WTC11 (cell line): ENCODE measurements at regions not wholly inside any gene's neighbourhood (a gene's known extent, or its start where the extent isn't known, plus 50 kb on each side); places are given as distances from the start of the nearest gene placed in this dataset.

Source experiments
- ATAC-seq: fragments of 200-7000 bp; cut with Tn5 transposase; 2 replicates; pipeline ENCODE4 v1.10.0; 2021; ENCODE audit warnings: mild to moderate bottlenecking, moderate library complexity
- CTCF ChIA-PET: fragments of 300-600 bp; sonication (Branson Sonifier 250); formaldehyde crosslinking; loops from one replicate; lab custom pipeline; 2021; ENCODE audit warnings: antibody characterized with exemption; lab: Charles Lee
- POLR2A ChIA-PET: fragments of 350-600 bp; sonication (Branson Sonifier 250); formaldehyde crosslinking; loops from one replicate; lab custom pipeline; 2021; ENCODE audit warnings: antibody characterized with exemption; lab: Charles Lee
- DNase-seq: peaks from one replicate; pipeline ENCODE4 v3.0.0; 2021; ENCODE audit warnings: low spot score
- H3K27ac Mint-ChIP-seq: 2 replicates; pipeline ENCODE4 v1.8.0; 2021; ENCODE audit warnings: mixed read lengths
- H3K27me3 Mint-ChIP-seq: 2 replicates; pipeline ENCODE4 v1.8.0; 2021; ENCODE audit warnings: low read depth, mild to moderate bottlenecking, moderate library complexity, mixed read lengths
- H3K36me3 Mint-ChIP-seq: 2 replicates; pipeline ENCODE4 v1.8.0; 2021; ENCODE audit warnings: mixed read lengths
- H3K4me1 Mint-ChIP-seq: 2 replicates; pipeline ENCODE4 v1.8.0; 2022; ENCODE audit warnings: mixed read lengths
- H3K4me3 Mint-ChIP-seq: 2 replicates; pipeline ENCODE4 v1.8.0; 2021; ENCODE audit warnings: mild to moderate bottlenecking, moderate library complexity, mixed read lengths
- H3K9me3 Mint-ChIP-seq: 2 replicates; pipeline ENCODE4 v1.8.0; 2021; ENCODE audit warnings: mixed read lengths
- AR ChIP-seq: fragments of 250-450 bp; sonication (Bioruptor Pico); IDR thresholded peaks from 2 replicates; pipeline ENCODE4 v1.9.0; 2021; ENCODE audit warnings: mild to moderate bottlenecking
- ATF1 ChIP-seq: sonication (generic); formaldehyde crosslinking; IDR thresholded peaks from 2 replicates; pipeline ENCODE4 v1.8.1; 2023; ENCODE audit warnings: mild to moderate bottlenecking, moderate library complexity, missing genetic modification reagents
- CBFB ChIP-seq: sonication (generic); formaldehyde crosslinking; IDR thresholded peaks from 2 replicates; pipeline ENCODE4 v1.8.1; 2022; ENCODE audit warnings: mild to moderate bottlenecking, low read depth, missing genetic modification reagents
- E2F1 ChIP-seq: sonication (generic); formaldehyde crosslinking; IDR thresholded peaks from 2 replicates; pipeline ENCODE4 v1.8.0; 2022; ENCODE audit warnings: mild to moderate bottlenecking, missing genetic modification reagents
- E2F4 ChIP-seq: sonication (generic); formaldehyde crosslinking; IDR thresholded peaks from 2 replicates; pipeline ENCODE4 v1.8.1; 2022; ENCODE audit warnings: low read depth, mild to moderate bottlenecking, moderate library complexity, missing genetic modification reagents, borderline replicate concordance
- EMX1 ChIP-seq: fragments of 250-450 bp; sonication (Bioruptor Pico); IDR thresholded peaks from 2 replicates; pipeline ENCODE4 v1.8.0; 2021; ENCODE audit warnings: mild to moderate bottlenecking
- FOXP1 ChIP-seq: sonication (generic); formaldehyde crosslinking; IDR thresholded peaks from 2 replicates; pipeline ENCODE4 v1.8.0; 2022; ENCODE audit warnings: missing genetic modification reagents, mild to moderate bottlenecking, moderate library complexity, borderline replicate concordance
- GABPB1 ChIP-seq: sonication (generic); formaldehyde crosslinking; IDR thresholded peaks from 2 replicates; pipeline ENCODE4 v1.8.1; 2023; ENCODE audit warnings: mild to moderate bottlenecking, missing genetic modification reagents
- IRF2 ChIP-seq: sonication (generic); formaldehyde crosslinking; IDR thresholded peaks from 2 replicates; pipeline ENCODE4 v1.8.0; 2022; ENCODE audit warnings: low read depth, missing genetic modification reagents, borderline replicate concordance
- JUN ChIP-seq: sonication (generic); formaldehyde crosslinking; IDR thresholded peaks from 2 replicates; pipeline ENCODE4 v1.8.0; 2023; ENCODE audit warnings: mild to moderate bottlenecking, missing genetic modification reagents
- NR1H2 ChIP-seq: sonication (generic); formaldehyde crosslinking; IDR thresholded peaks from 2 replicates; pipeline ENCODE4 v1.9.0; 2021; ENCODE audit warnings: mild to moderate bottlenecking, moderate library complexity, missing genetic modification reagents
- RORB ChIP-seq: fragments of 250-450 bp; sonication (Bioruptor Pico); IDR thresholded peaks from 2 replicates; pipeline ENCODE4 v1.9.0; 2021; ENCODE audit warnings: mild to moderate bottlenecking
- TP53 ChIP-seq: sonication (generic); formaldehyde crosslinking; IDR thresholded peaks from 2 replicates; pipeline ENCODE4 v1.8.1; 2023; ENCODE audit warnings: mild to moderate bottlenecking, missing genetic modification reagents
- ZNF219 ChIP-seq: sonication (generic); formaldehyde crosslinking; IDR thresholded peaks from 2 replicates; pipeline ENCODE4 v1.8.0; 2023; ENCODE audit warnings: missing genetic modification reagents, mild to moderate bottlenecking, borderline replicate concordance
- ZNF263 ChIP-seq: sonication (generic); formaldehyde crosslinking; IDR thresholded peaks from 2 replicates; pipeline ENCODE4 v1.8.1; 2022; ENCODE audit warnings: low read depth, mild to moderate bottlenecking, moderate library complexity, missing genetic modification reagents
- ZNF317 ChIP-seq: sonication (generic); formaldehyde crosslinking; IDR thresholded peaks from 2 replicates; pipeline ENCODE4 v1.8.1; 2023; ENCODE audit warnings: low read depth, mild to moderate bottlenecking, moderate library complexity, missing genetic modification reagents, borderline replicate concordance
- ZNF396 ChIP-seq: fragments of 250-450 bp; sonication (Bioruptor Pico); IDR thresholded peaks from 2 replicates; pipeline ENCODE4 v1.8.0; 2021; ENCODE audit warnings: mild to moderate bottlenecking, moderate library complexity, borderline replicate concordance
- ZNF512 ChIP-seq: sonication (generic); formaldehyde crosslinking; IDR thresholded peaks from 2 replicates; pipeline ENCODE4 v1.8.1; 2022; ENCODE audit warnings: missing genetic modification reagents, borderline replicate concordance
- ZNF671 ChIP-seq: fragments of 250-450 bp; sonication (Bioruptor Pico); IDR thresholded peaks from 2 replicates; pipeline ENCODE4 v1.8.0; 2021; ENCODE audit warnings: mild to moderate bottlenecking

GRCh38 chr11:109958131-109958820, 134.9 kb upstream of the ZC3H12C start (continued):
- no peak for TF ChIP-seq EMX1

GRCh38 chr11:109958821-109959166, 134.4 kb upstream of the ZC3H12C start:
- Mint-ChIP-seq H3K27me3 (no peaks in the 10 kb centered on the region), H3K4me3 (no peak overlapping the region), H3K27ac (no peak overlapping the region), H3K4me1 (peaks cover 5% of the 10 kb centered on the region; the same call in 1 of the 2 replicates), H3K36me3 (no peaks in the 10 kb centered on the region), H3K9me3 (peaks cover 5% of the 10 kb centered on the region; the same call in 1 of the 2 replicates)
- CTCF ChIA-PET: no interaction called here
- TF ChIP-seq E2F1 (CRISPR knock-in tag): no peak
- no peak for TF ChIP-seq AR (CRISPR knock-in tag)
- no peak for TF ChIP-seq ZNF219 (CRISPR knock-in tag)
- no peak for TF ChIP-seq RORB (CRISPR knock-in tag)
- TF ChIP-seq NR1H2 (CRISPR knock-in tag): no peak
- no peak for TF ChIP-seq E2F4 (CRISPR knock-in tag)
- no peak for TF ChIP-seq GABPB1 (CRISPR knock-in tag)
- TF ChIP-seq ZNF396: no peak
- TF ChIP-seq ZNF512: no peak
- POLR2A ChIA-PET: interaction anchor here (0.5 kb wide), 1 partner anchor 1044 kb away, joined by 3 read pairs; no protein-coding TSS in a partner anchor
- DNase-seq: no peak
- no peak for ATAC-seq

- TF ChIP-seq IRF2 (CRISPR knock-in tag): no peak
- no peak for TF ChIP-seq FOXP1 (CRISPR knock-in tag)
- TF ChIP-seq ZNF263: no peak
- ATAC-seq (peak; percentile 82), DNase-seq (no peak)
- Mint-ChIP-seq H3K27ac (no peak overlapping the region), H3K9me3 (peaks cover 13% of the 10 kb centered on the region), H3K4me3 (no peak overlapping the region), H3K27me3 (no peaks in the 10 kb centered on the region), H3K36me3 (no peaks in the 10 kb centered on the region), H3K4me1 (peaks cover 5% of the 10 kb centered on the region; the same call in 1 of the 2 replicates)
- POLR2A ChIA-PET: no interaction called here
- CTCF ChIA-PET: interaction anchor here (0.8 kb wide), 1 partner anchor 22 kb away, joined by 4 read pairs; no protein-coding TSS in a partner anchor
Measured at GRCh38 chr11:109960831-109961230, 132.4 kb upstream of the ZC3H12C start.

- peaks cover 5% of the 10 kb centered on the region; the same call in 1 of the 2 replicates for H3K4me1 Mint-ChIP-seq
- ATAC-seq (no peak), DNase-seq (no peak)
- H3K4me3 Mint-ChIP-seq: no peak overlapping the region
- no peak overlapping the region for H3K27ac Mint-ChIP-seq
- H3K9me3 Mint-ChIP-seq: peaks cover 17% of the 10 kb centered on the region
- no peaks in the 10 kb centered on the region for H3K27me3 Mint-ChIP-seq
- ChIA-PET CTCF (interaction anchor here (0.8 kb wide), 1 partner anchor 22 kb away, joined by 4 read pairs; no protein-coding TSS in a partner anchor), POLR2A (no interaction called here)
- H3K36me3 Mint-ChIP-seq: no peaks in the 10 kb centered on the region
- TF ChIP-seq ZNF671 (no peak), CBFB (CRISPR knock-in tag) (no peak), TP53 (no peak), ZNF512 (no peak), EMX1 (no peak), ZNF317 (CRISPR knock-in tag) (no peak), ATF1 (CRISPR knock-in tag) (no peak), JUN (CRISPR knock-in tag) (no peak), E2F1 (CRISPR knock-in tag) (no peak)
Measured at GRCh38 chr11:109961261-109961660, 131.9 kb upstream of the ZC3H12C start.
